Uterus (tissue), 2 donors: ENCODE measurements at regions not wholly inside any gene's neighbourhood (a gene's known extent, or its start where the extent isn't known, plus 50 kb on each side); places are given as distances from the start of the nearest gene placed in this dataset.

ENCODE experiments used
- CTCF ChIP-seq, 4 experiments: fragments of 200-600 bp in 2 of 4; fragments of 450-650 bp in 2 of 4; sonication (generic) in 2 of 4; IDR thresholded peaks; one replicate each; pipeline ENCODE4 v1.5.1; 2016 to 2019; ENCODE audit warnings: antibody characterized with exemption in 4 of 4, mild to moderate bottlenecking in 2 of 4, moderate library complexity in 1 of 4
- POLR2A ChIP-seq, 2 donors: fragments of 450-650 bp; IDR thresholded peaks; one replicate each; pipeline ENCODE4 v1.6.1; 2016; ENCODE audit warnings: antibody characterized with exemption in 2 of 2, mild to moderate bottlenecking in 1 of 2, moderate library complexity in 1 of 2

- TF ChIP-seq POLR2A (IDR thresholded peaks at IDR 0.05), result no peak
- no peak for TF ChIP-seq CTCF (IDR thresholded peaks at IDR 0.05)
Measured at GRCh38 chr10:71072823-71073210, 139.6 kb upstream of the UNC5B start.
